Colonic mucosa (tissue), 4 donors: ENCODE measurements at regions not wholly inside any gene's neighbourhood (a gene's known extent, or its start where the extent isn't known, plus 50 kb on each side); places are given as distances from the start of the nearest gene placed in this dataset.

ENCODE experiments used
- DNase-seq: peaks from one replicate; pipeline ENCODE4 v3.0.0-alpha.2; 2020
- H3K27ac ChIP-seq: fragments of 200-600 bp; one replicate; pipeline ENCODE4 v1.8.0; 2021
- H3K27me3 ChIP-seq: fragments of 200-600 bp; one replicate; pipeline ENCODE4 v1.8.0; 2021
- H3K36me3 ChIP-seq: fragments of 200-600 bp; one replicate; pipeline ENCODE4 v1.8.0; 2021
- H3K4me1 ChIP-seq: fragments of 200-600 bp; one replicate; pipeline ENCODE4 v1.8.0; 2021; ENCODE audit warnings: mild to moderate bottlenecking
- H3K4me3 ChIP-seq: fragments of 200-600 bp; one replicate; pipeline ENCODE4 v1.8.0; 2021
- H3K9ac ChIP-seq, 2 donors: one replicate each; pipeline ENCODE4 v1.7.0; 2013; ENCODE audit warnings: control low read depth in 2 of 2, low read depth in 2 of 2, low read length in 2 of 2
- H3K9me3 ChIP-seq: fragments of 200-600 bp; one replicate; pipeline ENCODE4 v1.8.0; 2021
- CTCF ChIP-seq: fragments of 200-600 bp; IDR thresholded peaks from one replicate; pipeline ENCODE4 v1.8.0; 2022; ENCODE audit warnings: antibody characterized with exemption, mild to moderate bottlenecking
- intact Hi-C: fragments of 100-400 bp; cut with DNase I; formaldehyde crosslinking; loops from one replicate; pipeline ENCODE4 v1.14.1; 2022
- donor health status: healthy.
- donor health status: DM: no; HTN: no; CAD: no.
- donor health status: DM: no; HTN: no; CAD: no.

GRCh38 chr16:65487231-65487630, 365.4 kb upstream of the CDH11 start:
- Histone ChIP-seq H3K27ac (no peak overlapping the region), H3K36me3 (no peaks in the 10 kb centered on the region), H3K4me1 (no peaks in the 10 kb centered on the region), H3K27me3 (no peaks in the 10 kb centered on the region), H3K4me3 (no peak overlapping the region), H3K9me3 (no peaks in the 10 kb centered on the region), H3K9ac (no peak overlapping the region)
- no peak for TF ChIP-seq CTCF
- DNase-seq, result no peak
- intact Hi-C loops, result no loop called here

- Histone ChIP-seq H3K4me3 (no peak overlapping the region), H3K27me3 (no peaks in the 10 kb centered on the region), H3K9ac (no peak overlapping the region), H3K9me3 (no peaks in the 10 kb centered on the region), H3K4me1 (no peaks in the 10 kb centered on the region), H3K36me3 (no peaks in the 10 kb centered on the region), H3K27ac (no peak overlapping the region)
- intact Hi-C loops, result no loop called here
- DNase-seq, result no peak
- TF ChIP-seq CTCF, result no peak
Measured at GRCh38 chr16:65481956-65482355, 360.1 kb upstream of the CDH11 start.

- no peak overlapping the region for H3K9ac ChIP-seq
- H3K27me3 ChIP-seq, result no peaks in the 10 kb centered on the region
- no peak for TF ChIP-seq CTCF
- H3K36me3 ChIP-seq, result no peaks in the 10 kb centered on the region
- no peak overlapping the region for H3K27ac ChIP-seq
- intact Hi-C loops, result no loop called here
- DNase-seq, result no peak
- H3K9me3 ChIP-seq, result no peaks in the 10 kb centered on the region
- no peak overlapping the region for H3K4me3 ChIP-seq
- H3K4me1 ChIP-seq, result no peaks in the 10 kb centered on the region
Measured at GRCh38 chr16:65480281-65481091, 358.6 kb upstream of the CDH11 start.

- Histone ChIP-seq H3K27me3 (no peaks in the 10 kb centered on the region), H3K27ac (no peak overlapping the region), H3K4me1 (no peaks in the 10 kb centered on the region), H3K36me3 (no peaks in the 10 kb centered on the region), H3K4me3 (no peak overlapping the region), H3K9ac (no peak overlapping the region), H3K9me3 (no peaks in the 10 kb centered on the region)
- intact Hi-C loops, result no loop called here
- DNase-seq, result no peak
- no peak for TF ChIP-seq CTCF
Measured at GRCh38 chr16:65476448-65476955, 354.6 kb upstream of the CDH11 start.

- Histone ChIP-seq H3K4me1 (no peaks in the 10 kb centered on the region), H3K27ac (no peak overlapping the region)
- intact Hi-C loops, result no loop called here
Measured at GRCh38 chr16:65473699-65474098, 351.8 kb upstream of the CDH11 start.

More at GRCh38 chr16:65473699-65474098, 351.8 kb upstream of the CDH11 start:
- no peaks in the 10 kb centered on the region for H3K9me3 ChIP-seq
- TF ChIP-seq CTCF, result no peak
- H3K4me3 ChIP-seq, result no peak overlapping the region
- H3K36me3 ChIP-seq, result no peaks in the 10 kb centered on the region
- H3K9ac ChIP-seq, result no peak overlapping the region
- no peaks in the 10 kb centered on the region for H3K27me3 ChIP-seq
- no peak for DNase-seq
